ENCODE measurements at regions not wholly inside any gene's neighbourhood (a gene's known extent, or its start where the extent isn't known, plus 50 kb on each side); places are given as distances from the start of the nearest gene placed in this dataset.
"Not testable (repeated sequence)": the region's sequence is repeated elsewhere in the genome, so short reads cannot be mapped to it uniquely, and the experiment has no call there.

DNA sequence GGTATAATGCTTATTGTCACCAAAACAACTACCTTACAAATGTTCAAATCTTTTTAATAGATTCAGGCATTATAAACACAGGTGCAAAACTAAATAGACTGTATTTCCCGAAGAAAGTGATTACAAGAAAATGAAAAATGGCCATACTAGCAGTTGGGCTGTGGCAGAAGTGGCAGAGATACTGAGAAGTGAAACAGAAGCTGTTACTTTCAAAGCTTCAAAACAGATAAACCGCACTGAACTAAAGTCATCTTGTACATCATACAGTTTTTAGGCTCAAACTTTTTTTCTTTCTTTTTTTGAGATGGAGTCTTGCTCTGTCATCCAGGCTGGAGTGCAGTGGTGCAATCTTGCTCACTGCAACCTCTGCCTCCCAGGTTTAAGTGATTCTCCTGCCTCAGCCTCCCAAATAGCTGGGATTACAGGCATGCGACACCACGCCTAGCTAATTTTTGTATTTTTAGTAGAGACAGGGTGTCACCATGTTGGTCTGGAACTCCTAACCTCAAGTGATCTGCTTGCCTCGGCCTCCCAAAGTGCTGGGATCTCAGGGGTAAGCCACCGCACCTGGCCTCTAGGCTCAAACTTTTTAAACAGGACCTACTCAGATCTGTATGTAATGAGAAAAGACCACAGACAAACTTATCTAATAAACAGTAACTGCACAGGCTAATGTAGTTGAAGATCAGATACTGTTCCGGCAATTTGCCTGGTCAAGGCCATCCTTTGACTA lies 77.9 kb upstream of the SATB2 start:
- no peaks in the 10 kb centered on the region for H3K4me1 Mint-ChIP-seq (ENCODE audit: low read depth, unreplicated experiment)
- intact Hi-C loops (cut with micrococcal nuclease; ENCODE audit: unreplicated experiment) = no loop called here
- CTCF ChIA-PET = no interaction called here

DNA sequence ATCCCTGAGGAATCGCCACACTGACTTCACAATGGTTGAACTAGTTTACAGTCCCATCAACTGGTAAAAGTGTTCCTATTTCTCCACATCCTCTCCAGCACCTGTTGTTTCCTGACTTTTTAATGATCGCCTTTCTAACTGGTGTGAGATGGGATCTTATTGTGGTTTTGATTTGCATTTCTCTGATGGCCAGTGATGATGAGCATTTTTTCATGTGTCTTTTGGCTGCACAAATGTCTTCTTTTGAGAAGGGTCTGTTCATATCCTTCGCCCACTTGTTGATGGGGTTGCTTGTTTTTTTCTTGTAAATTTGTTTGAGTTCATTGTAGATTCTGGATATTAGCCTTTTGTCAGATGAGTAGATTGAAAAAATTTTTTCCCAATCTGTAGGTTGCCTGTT lies 76.1 kb upstream of the SATB2 start:
- H3K4me1 Mint-ChIP-seq (ENCODE audit: low read depth, unreplicated experiment); BruUV-seq (replicated peaks); H3K4me3 Mint-ChIP-seq (ENCODE audit: low read depth, unreplicated experiment); H3K36me3 Mint-ChIP-seq (ENCODE audit: insufficient read depth, unreplicated experiment); H3K9me3 Mint-ChIP-seq (ENCODE audit: low read depth, unreplicated experiment); DNase-seq; intact Hi-C loops (cut with micrococcal nuclease; ENCODE audit: unreplicated experiment); H3K27ac Mint-ChIP-seq (ENCODE audit: unreplicated experiment); H3K27me3 Mint-ChIP-seq (ENCODE audit: unreplicated experiment); CTCF ChIA-PET: not testable (repeated sequence)

More for the DNA sequence above, 77.9 kb upstream of the SATB2 start:
- no peak for DNase-seq
- Mint-ChIP-seq H3K27ac (ENCODE audit: unreplicated experiment) (no peak overlapping the region), H3K4me3 (ENCODE audit: low read depth, unreplicated experiment) (no peak overlapping the region), H3K27me3 (ENCODE audit: unreplicated experiment) (no peaks in the 10 kb centered on the region), H3K36me3 (ENCODE audit: insufficient read depth, unreplicated experiment) (no peaks in the 10 kb centered on the region), H3K9me3 (ENCODE audit: low read depth, unreplicated experiment) (peaks cover 4% of the 10 kb centered on the region)
- BruUV-seq (replicated peaks) = no TSS peak
- TF ChIP-seq, protein P1, sequence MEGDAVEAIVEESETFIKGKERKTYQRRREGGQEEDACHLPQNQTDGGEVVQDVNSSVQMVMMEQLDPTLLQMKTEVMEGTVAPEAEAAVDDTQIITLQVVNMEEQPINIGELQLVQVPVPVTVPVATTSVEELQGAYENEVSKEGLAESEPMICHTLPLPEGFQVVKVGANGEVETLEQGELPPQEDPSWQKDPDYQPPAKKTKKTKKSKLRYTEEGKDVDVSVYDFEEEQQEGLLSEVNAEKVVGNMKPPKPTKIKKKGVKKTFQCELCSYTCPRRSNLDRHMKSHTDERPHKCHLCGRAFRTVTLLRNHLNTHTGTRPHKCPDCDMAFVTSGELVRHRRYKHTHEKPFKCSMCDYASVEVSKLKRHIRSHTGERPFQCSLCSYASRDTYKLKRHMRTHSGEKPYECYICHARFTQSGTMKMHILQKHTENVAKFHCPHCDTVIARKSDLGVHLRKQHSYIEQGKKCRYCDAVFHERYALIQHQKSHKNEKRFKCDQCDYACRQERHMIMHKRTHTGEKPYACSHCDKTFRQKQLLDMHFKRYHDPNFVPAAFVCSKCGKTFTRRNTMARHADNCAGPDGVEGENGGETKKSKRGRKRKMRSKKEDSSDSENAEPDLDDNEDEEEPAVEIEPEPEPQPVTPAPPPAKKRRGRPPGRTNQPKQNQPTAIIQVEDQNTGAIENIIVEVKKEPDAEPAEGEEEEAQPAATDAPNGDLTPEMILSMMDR (IDR thresholded peaks at IDR 0.05; ENCODE audit: unreplicated experiment) = no peak

DNA sequence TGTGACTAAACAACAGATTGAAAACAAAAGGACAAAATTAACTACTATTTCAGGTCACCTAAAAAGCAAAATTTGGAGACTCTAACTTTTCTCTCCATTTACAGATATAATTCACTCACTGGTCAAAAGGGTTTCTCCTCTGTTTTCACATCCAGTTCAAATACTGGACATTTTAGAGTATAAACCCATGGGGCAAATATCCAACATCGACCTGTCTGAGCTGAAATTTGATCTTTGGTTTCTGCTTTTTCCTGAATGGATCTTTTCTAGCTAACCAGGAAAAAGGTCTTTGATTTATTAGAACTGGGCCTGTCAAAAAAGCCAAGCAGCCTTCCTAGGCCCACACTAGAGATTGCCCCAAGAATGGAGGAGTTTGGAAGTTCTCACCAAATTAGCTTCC lies 69.3 kb upstream of the SATB2 start:
- Mint-ChIP-seq H3K27me3 (ENCODE audit: unreplicated experiment) (no peaks in the 10 kb centered on the region), H3K36me3 (ENCODE audit: insufficient read depth, unreplicated experiment) (no peaks in the 10 kb centered on the region), H3K9me3 (ENCODE audit: low read depth, unreplicated experiment) (peaks cover 8% of the 10 kb centered on the region), H3K27ac (ENCODE audit: unreplicated experiment) (no peak overlapping the region), H3K4me1 (ENCODE audit: low read depth, unreplicated experiment) (no peaks in the 10 kb centered on the region), H3K4me3 (ENCODE audit: low read depth, unreplicated experiment) (no peak overlapping the region)
- no TSS peak for BruUV-seq (replicated peaks)
- TF ChIP-seq, protein P1 (IDR thresholded peaks at IDR 0.05; ENCODE audit: unreplicated experiment) = no peak
- CTCF ChIA-PET = no interaction called here
- DNase-seq = no peak
- intact Hi-C loops (cut with micrococcal nuclease; ENCODE audit: unreplicated experiment) = no loop called here

DNA sequence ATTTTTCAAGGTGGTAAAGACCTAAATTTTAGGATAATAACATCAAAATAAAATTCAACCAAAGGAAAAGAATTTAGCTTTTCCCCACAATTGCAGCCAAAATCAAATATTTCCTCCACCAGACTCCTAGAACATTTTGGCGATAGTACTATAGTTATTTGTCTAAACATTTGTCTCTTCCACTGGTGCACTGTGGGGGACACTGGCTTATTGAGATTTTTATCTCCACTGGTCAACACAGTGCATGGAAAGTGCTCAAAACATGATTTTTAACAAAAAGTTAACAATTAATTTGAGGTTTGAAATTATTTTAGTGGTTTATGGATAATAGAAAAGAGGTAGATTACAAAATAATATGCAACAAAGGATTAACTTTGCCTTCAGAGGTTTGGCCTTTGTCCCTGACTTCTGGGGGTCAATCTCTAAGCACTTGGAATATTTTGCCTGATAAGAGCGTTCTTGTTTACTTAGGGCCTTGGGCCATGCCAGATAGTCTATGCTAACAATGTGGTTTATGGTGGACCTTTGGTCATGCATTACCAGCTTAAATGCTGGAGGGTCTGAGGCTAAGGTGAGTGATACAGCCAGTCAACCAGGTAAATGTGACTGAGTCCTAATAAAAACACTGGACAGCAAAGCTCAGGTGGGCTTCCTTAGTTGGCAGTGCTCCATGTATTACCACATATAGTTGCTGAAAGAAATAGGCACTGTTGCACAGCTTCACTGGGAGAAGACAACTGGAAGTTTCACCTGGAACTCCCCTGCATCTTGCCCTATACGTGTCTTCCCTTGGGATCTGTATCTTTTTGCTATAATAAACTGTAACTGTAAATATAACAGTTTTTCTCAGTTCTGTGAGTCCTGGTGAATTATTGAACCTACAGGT lies 67.2 kb upstream of the SATB2 start:
- Mint-ChIP-seq H3K4me1 (ENCODE audit: low read depth, unreplicated experiment) (no peaks in the 10 kb centered on the region), H3K9me3 (ENCODE audit: low read depth, unreplicated experiment) (peaks cover 4% of the 10 kb centered on the region), H3K36me3 (ENCODE audit: insufficient read depth, unreplicated experiment) (no peaks in the 10 kb centered on the region), H3K4me3 (ENCODE audit: low read depth, unreplicated experiment) (no peak overlapping the region), H3K27ac (ENCODE audit: unreplicated experiment) (no peak overlapping the region), H3K27me3 (ENCODE audit: unreplicated experiment) (no peaks in the 10 kb centered on the region)
- DNase-seq = no peak
- TF ChIP-seq, protein P1 (IDR thresholded peaks at IDR 0.05; ENCODE audit: unreplicated experiment) = no peak
- BruUV-seq (replicated peaks) = no TSS peak
- CTCF ChIA-PET = no interaction called here
- intact Hi-C loops (cut with micrococcal nuclease; ENCODE audit: unreplicated experiment) = no loop called here

DNA sequence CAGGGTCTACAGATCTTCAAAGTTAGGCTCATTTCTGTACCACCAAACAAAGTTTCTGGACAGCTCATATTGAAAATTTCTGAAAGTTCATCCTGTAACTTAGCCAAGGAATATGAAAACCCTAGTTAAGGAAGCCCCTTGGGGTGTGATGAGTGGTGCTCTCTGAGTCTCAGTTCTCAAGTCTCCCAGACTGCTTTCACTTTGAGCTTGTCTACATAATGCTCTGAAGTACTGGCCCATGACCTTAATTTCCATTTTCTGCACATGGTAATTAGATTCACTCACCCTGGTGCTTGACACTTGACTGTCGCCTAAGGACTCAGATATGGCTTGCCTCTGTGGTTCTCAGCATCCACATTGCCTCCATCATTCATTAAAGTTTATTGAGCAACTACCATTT lies 51.7 kb upstream of the SATB2 start:
- no peaks in the 10 kb centered on the region for H3K4me1 Mint-ChIP-seq (ENCODE audit: low read depth, unreplicated experiment)
- no peaks in the 10 kb centered on the region for H3K27me3 Mint-ChIP-seq (ENCODE audit: unreplicated experiment)
- no peaks in the 10 kb centered on the region for H3K36me3 Mint-ChIP-seq (ENCODE audit: insufficient read depth, unreplicated experiment)
- TF ChIP-seq, protein P1 (IDR thresholded peaks at IDR 0.05; ENCODE audit: unreplicated experiment) = no peak
- H3K4me3 Mint-ChIP-seq (ENCODE audit: low read depth, unreplicated experiment) = no peak overlapping the region
- CTCF ChIA-PET = no interaction called here
- no TSS peak for BruUV-seq (replicated peaks)
- intact Hi-C loops (cut with micrococcal nuclease; ENCODE audit: unreplicated experiment) = no loop called here
- H3K27ac Mint-ChIP-seq (ENCODE audit: unreplicated experiment) = no peak overlapping the region
- no peak for DNase-seq
- H3K9me3 Mint-ChIP-seq (ENCODE audit: low read depth, unreplicated experiment) = no peaks in the 10 kb centered on the region

Measured in Calu3 (cell line).